Stimulated activated CD8-positive, alpha-beta memory T cell treated with anti-CD3 and anti-CD28 coated beads, Interleukin-12 subunit alpha, Interleukin-12 subunit beta, amount 100 ng/mL, for 24 hours (primary cell): ENCODE measurements at regions not wholly inside any gene's neighbourhood (a gene's known extent, or its start where the extent isn't known, plus 50 kb on each side); places are given as distances from the start of the nearest gene placed in this dataset.
"Not testable (repeated sequence)": the region's sequence is repeated elsewhere in the genome, so short reads cannot be mapped to it uniquely, and the experiment has no call there.

Experiments used
- DNase-seq: peaks from one replicate; pipeline ENCODE4 v3.0.0-alpha.2; 2020; ENCODE audit errors: extremely low read depth

- DNase-seq, result no peak
These were observed 601.3 kb upstream of the NECTIN3 start for GRCh38 chr3:110470310-110470709.

- DNase-seq, result no peak
These were observed 598.2 kb upstream of the NECTIN3 start for GRCh38 chr3:110473405-110473804.

- DNase-seq, result no peak
These were observed 597.2 kb upstream of the NECTIN3 start for GRCh38 chr3:110474397-110474796.

- DNase-seq, result no peak
These were observed 593.1 kb upstream of the NECTIN3 start for GRCh38 chr3:110478377-110479054.

- DNase-seq, result no peak
These were observed 591.9 kb upstream of the NECTIN3 start for GRCh38 chr3:110479731-110480130.

- DNase-seq, result no peak
These were observed 586.2 kb upstream of the NECTIN3 start for GRCh38 chr3:110485389-110485788.

- DNase-seq, result no peak
These were observed 583.8 kb upstream of the NECTIN3 start for GRCh38 chr3:110487840-110488239.

GRCh38 chr3:110491413-110491812, 580.2 kb upstream of the NECTIN3 start:
- DNase-seq, result no peak

GRCh38 chr3:110492876-110493275, 578.7 kb upstream of the NECTIN3 start:
- DNase-seq, result no peak

- no peak for DNase-seq
These were observed 578.1 kb upstream of the NECTIN3 start for GRCh38 chr3:110493438-110494092.

GRCh38 chr3:110494093-110494490, 577.5 kb upstream of the NECTIN3 start:
- DNase-seq, result no peak

- no peak for DNase-seq
These were observed 576.9 kb upstream of the NECTIN3 start for GRCh38 chr3:110494728-110495127.

- DNase-seq, result no peak
These were observed 576.3 kb upstream of the NECTIN3 start for GRCh38 chr3:110495201-110495927.

- no peak for DNase-seq
These were observed 567.2 kb upstream of the NECTIN3 start for GRCh38 chr3:110504401-110504800.

GRCh38 chr3:110504901-110505300, 566.7 kb upstream of the NECTIN3 start:
- DNase-seq, result no peak

- no peak for DNase-seq
These were observed 564.7 kb upstream of the NECTIN3 start for GRCh38 chr3:110506890-110507289.

- DNase-seq, result not testable (repeated sequence)
These were observed 564.0 kb upstream of the NECTIN3 start for GRCh38 chr3:110507570-110507969.

- no peak for DNase-seq
These were observed 558.7 kb upstream of the NECTIN3 start for GRCh38 chr3:110512961-110513360.

- DNase-seq, result no peak
These were observed 553.6 kb upstream of the NECTIN3 start for GRCh38 chr3:110518031-110518430.

GRCh38 chr3:110519071-110519470, 552.5 kb upstream of the NECTIN3 start:
- DNase-seq, result no peak

GRCh38 chr3:110521019-110521418, 550.6 kb upstream of the NECTIN3 start:
- DNase-seq, result no peak

- not testable (repeated sequence) for DNase-seq
These were observed 546.0 kb upstream of the NECTIN3 start for GRCh38 chr3:110525558-110526064.
